ENCODE measurements at regions not wholly inside any gene's neighbourhood (a gene's known extent, or its start where the extent isn't known, plus 50 kb on each side); places are given as distances from the start of the nearest gene placed in this dataset.

DNA sequence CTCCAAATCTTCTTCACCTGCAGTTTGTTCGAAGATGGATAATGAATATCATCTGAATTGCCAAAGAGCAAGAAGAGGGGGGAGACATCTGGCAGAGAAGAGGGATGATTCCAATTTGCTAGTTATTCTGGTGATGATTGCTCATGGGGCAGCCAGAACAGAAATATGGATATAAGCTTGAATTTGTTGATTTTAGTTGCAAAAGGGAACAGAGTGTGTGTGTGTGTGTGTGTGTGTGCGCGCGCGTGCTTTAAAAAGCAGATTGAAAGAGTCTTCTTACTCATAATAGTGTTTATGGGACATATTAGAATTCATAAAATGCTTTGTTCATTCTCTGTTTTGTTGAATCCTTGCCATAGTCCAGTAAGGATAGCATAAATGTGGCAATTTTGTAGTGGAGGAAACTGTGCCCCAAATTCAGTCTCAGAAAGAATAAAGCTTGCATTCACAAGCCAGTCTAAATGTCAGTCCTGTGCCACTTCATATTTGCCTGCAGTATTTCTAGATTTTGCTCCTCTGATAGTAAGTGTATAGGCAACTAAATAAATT, 436.3 kb upstream of the KLF4 start:
- H2AFZ ChIP-seq (ENCODE audit: low read depth, low read length), result no peak overlapping the region
- no peak overlapping the region for H3K27ac ChIP-seq (ENCODE audit: low read depth, low read length)
- FAIRE-seq, result no peak

GRCh38 chr9:107922260-107922659, 432.7 kb upstream of the KLF4 start:
- Histone ChIP-seq H3K27ac (ENCODE audit: low read depth, low read length) (no peak overlapping the region), H2AFZ (ENCODE audit: low read depth, low read length) (no peak overlapping the region), H3K9ac (ENCODE audit: low read length) (no peak overlapping the region), H3K36me3 (ENCODE audit: insufficient read depth, low read length) (no peaks in the 10 kb centered on the region), H3K79me2 (ENCODE audit: insufficient read depth, low read length) (no peaks in the 10 kb centered on the region), H3K27me3 (ENCODE audit: insufficient read depth, low read length) (no peaks in the 10 kb centered on the region), H3K9me3 (ENCODE audit: insufficient read depth, low read depth, low read length) (no peaks in the 10 kb centered on the region), H3K4me3 (ENCODE audit: insufficient read depth, low read depth, low read length) (no peak overlapping the region), H4K20me1 (ENCODE audit: insufficient read depth, low read length) (no peaks in the 10 kb centered on the region), H3K4me1 (ENCODE audit: insufficient read depth, low read length) (no peaks in the 10 kb centered on the region), H3K4me2 (ENCODE audit: low read length) (no peak overlapping the region)
- no peak for FAIRE-seq
- Mint-ChIP-seq H3K27me3 (ENCODE audit: low read depth, unreplicated experiment) (peaks cover 18% of the 10 kb centered on the region), H3K9me3 (ENCODE audit: unreplicated experiment) (no peaks in the 10 kb centered on the region), H3K4me1 (ENCODE audit: low read depth, unreplicated experiment) (no peaks in the 10 kb centered on the region), H3K4me3 (ENCODE audit: unreplicated experiment) (no peak overlapping the region), H3K27ac (ENCODE audit: unreplicated experiment) (no peak overlapping the region), H3K36me3 (ENCODE audit: low read depth, unreplicated experiment) (no peaks in the 10 kb centered on the region)
- no peak for DNase-seq (ENCODE audit: low read depth)
- no peak for TF ChIP-seq CTCF (IDR thresholded peaks at IDR 0.05; ENCODE audit: insufficient read depth, low read depth, low read length)

More for the DNA sequence above, 436.3 kb upstream of the KLF4 start:
- Mint-ChIP-seq H3K4me3 (ENCODE audit: unreplicated experiment) (no peak overlapping the region), H3K27me3 (ENCODE audit: low read depth, unreplicated experiment) (peaks cover 5% of the 10 kb centered on the region), H3K9me3 (ENCODE audit: unreplicated experiment) (no peaks in the 10 kb centered on the region), H3K36me3 (ENCODE audit: low read depth, unreplicated experiment) (peaks cover 2% of the 10 kb centered on the region), H3K4me1 (ENCODE audit: low read depth, unreplicated experiment) (no peaks in the 10 kb centered on the region), H3K27ac (ENCODE audit: unreplicated experiment) (no peak overlapping the region)
- no peak for TF ChIP-seq EZH2 (IDR thresholded peaks at IDR 0.05; ENCODE audit: insufficient read depth, low read length)
- Histone ChIP-seq H4K20me1 (ENCODE audit: insufficient read depth, low read length) (no peaks in the 10 kb centered on the region), H3K9ac (ENCODE audit: low read length) (no peak overlapping the region), H3K79me2 (ENCODE audit: insufficient read depth, low read length) (no peaks in the 10 kb centered on the region), H3K27me3 (ENCODE audit: insufficient read depth, low read length) (no peaks in the 10 kb centered on the region), H3K4me1 (ENCODE audit: insufficient read depth, low read length) (no peaks in the 10 kb centered on the region), H3K4me3 (ENCODE audit: insufficient read depth, low read depth, low read length) (no peak overlapping the region), H3K4me2 (ENCODE audit: low read length) (no peak overlapping the region), H3K36me3 (ENCODE audit: insufficient read depth, low read length) (no peaks in the 10 kb centered on the region), H3K9me3 (ENCODE audit: insufficient read depth, low read depth, low read length) (no peaks in the 10 kb centered on the region)
- no peak for DNase-seq (ENCODE audit: low read depth)

DNA sequence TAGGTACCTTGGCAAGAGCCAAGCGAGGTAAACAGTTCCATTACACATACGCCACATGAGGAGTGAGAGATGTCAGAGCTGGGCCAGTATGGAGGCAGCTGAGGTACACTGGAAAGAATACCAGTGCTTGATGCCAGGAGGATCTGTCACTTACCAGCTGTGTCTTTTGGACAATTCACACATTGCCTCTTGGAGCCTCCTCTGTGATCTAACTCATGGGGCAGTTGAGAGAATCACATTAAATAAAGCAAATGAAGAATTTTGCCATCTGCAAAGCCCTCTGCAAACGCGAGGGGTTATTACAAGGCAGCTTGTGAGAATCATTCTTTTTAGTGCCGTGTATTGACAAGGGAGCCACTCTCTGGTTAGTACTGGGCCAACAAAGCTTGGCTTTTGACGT, 429.7 kb upstream of the KLF4 start:
- H3K9me3 ChIP-seq (ENCODE audit: insufficient read depth, low read depth, low read length), result no peaks in the 10 kb centered on the region
- H3K4me1 ChIP-seq (ENCODE audit: insufficient read depth, low read length), result no peaks in the 10 kb centered on the region
- H3K4me2 ChIP-seq (ENCODE audit: low read length), result no peak overlapping the region
- Mint-ChIP-seq H3K27ac (ENCODE audit: unreplicated experiment) (no peak overlapping the region), H3K36me3 (ENCODE audit: low read depth, unreplicated experiment) (no peaks in the 10 kb centered on the region), H3K4me1 (ENCODE audit: low read depth, unreplicated experiment) (no peaks in the 10 kb centered on the region), H3K9me3 (ENCODE audit: unreplicated experiment) (peaks cover 5% of the 10 kb centered on the region), H3K27me3 (ENCODE audit: low read depth, unreplicated experiment) (peaks cover 15% of the 10 kb centered on the region), H3K4me3 (ENCODE audit: unreplicated experiment) (no peak overlapping the region)
- TF ChIP-seq CTCF (IDR thresholded peaks at IDR 0.05; ENCODE audit: insufficient read depth, low read depth, low read length) (no peak), EZH2 (IDR thresholded peaks at IDR 0.05; ENCODE audit: insufficient read depth, low read length) (no peak)
- FAIRE-seq, result no peak
- no peaks in the 10 kb centered on the region for H3K27me3 ChIP-seq (ENCODE audit: insufficient read depth, low read length)
- no peak overlapping the region for H2AFZ ChIP-seq (ENCODE audit: low read depth, low read length)
- no peaks in the 10 kb centered on the region for H4K20me1 ChIP-seq (ENCODE audit: insufficient read depth, low read length)
- H3K9ac ChIP-seq (ENCODE audit: low read length), result no peak overlapping the region
- no peaks in the 10 kb centered on the region for H3K79me2 ChIP-seq (ENCODE audit: insufficient read depth, low read length)
- no peak for DNase-seq (ENCODE audit: low read depth)
- H3K4me3 ChIP-seq (ENCODE audit: insufficient read depth, low read depth, low read length), result no peak overlapping the region
- no peaks in the 10 kb centered on the region for H3K36me3 ChIP-seq (ENCODE audit: insufficient read depth, low read length)
- no peak overlapping the region for H3K27ac ChIP-seq (ENCODE audit: low read depth, low read length)

Data from astrocyte (in vitro differentiated cells and primary cell).